GM12878 (cell line): ENCODE measurements at regions not wholly inside any gene's neighbourhood (a gene's known extent, or its start where the extent isn't known, plus 50 kb on each side); places are given as distances from the start of the nearest gene placed in this dataset.

Source experiments
- ATAC-seq: fragments of 200-7000 bp; cut with Tn5 transposase; 3 replicates; pipeline ENCODE4 v1.9.1; 2020; ENCODE audit warnings: mild to moderate bottlenecking, moderate library complexity
- BruUV-seq: library from RNA; stranded (reverse); fragments of 400-500 nt; replicated peaks from 2 replicates; lab custom pipeline; 2021; lab: Mats Ljungman, UMichigan
- CTCF ChIA-PET: fragments of 300-600 bp; sonication (Branson Sonifier 250); formaldehyde crosslinking; extraction: SDS; loops from one replicate; lab custom pipeline; 2021; ENCODE audit warnings: inconsistent platforms; lab: Yijun Ruan, JAX
- POLR2A ChIA-PET: fragments of 350-600 bp; formaldehyde crosslinking; extraction: SDS; loops from one replicate; lab custom pipeline; 2021; ENCODE audit warnings: inconsistent platforms; lab: Charles Lee
- RAD21 ChIA-PET: fragments of 300-600 bp; sonication (Branson Sonifier 250); formaldehyde crosslinking; loops from one replicate; lab custom pipeline; 2023; ENCODE audit warnings: antibody characterized with exemption; ENCODE audit not compliant: unreplicated experiment; lab: Charles Lee
- SMC1A ChIA-PET: fragments of 300-600 bp; sonication (Branson Sonifier 250); formaldehyde crosslinking; loops from one replicate; lab custom pipeline; 2023; ENCODE audit not compliant: unreplicated experiment, uncharacterized antibody; lab: Charles Lee
- DNase-seq: peaks from one replicate; pipeline ENCODE4 v3.0.0-alpha.2; 2011; ENCODE audit warnings: low read depth, low spot score
- FAIRE-seq: peaks from 3 replicates; lab custom pipeline; 2011; peaks lifted over from hg19 to GRCh38; lab: Jason Lieb, UNC
- H2AFZ ChIP-seq: 2 replicates; pipeline ENCODE4 v1.6.0; 2011; ENCODE audit warnings: low read depth, low read length, control low read depth; ENCODE audit not compliant: control insufficient read depth
- H3K27ac ChIP-seq: 2 replicates; pipeline ENCODE4 v1.5.1; 2011; ENCODE audit warnings: control low read depth; ENCODE audit not compliant: control insufficient read depth, insufficient read depth
- H3K27me3 ChIP-seq, 2 experiments: replicated peaks in 1 of 2; 2 replicates each; pipeline versions ENCODE4 v1.6.0 to v1.6.1; 2011; ENCODE audit warnings: low read length in 1 of 2; ENCODE audit not compliant: control insufficient read depth in 2 of 2, insufficient read depth in 2 of 2
- H3K36me3 ChIP-seq, 2 experiments: 2 replicates each; pipeline ENCODE4 v1.5.1; 2011; ENCODE audit warnings: low read length in 1 of 2; ENCODE audit not compliant: control insufficient read depth in 2 of 2, insufficient read depth in 2 of 2
- H3K4me1 ChIP-seq: 2 replicates; pipeline ENCODE4 v1.6.1; 2011; ENCODE audit warnings: mild to moderate bottlenecking, low read length, moderate library complexity, mixed read lengths; ENCODE audit not compliant: control insufficient read depth, insufficient read depth
- H3K4me2 ChIP-seq: 2 replicates; pipeline ENCODE4 v1.6.0; 2011; ENCODE audit warnings: control low read depth; ENCODE audit not compliant: control insufficient read depth, insufficient read depth
- H3K4me3 ChIP-seq: fragments of 200-600 bp; sonication (generic); 2 replicates; pipeline ENCODE4 v1.5.1; 2016
- H3K79me2 ChIP-seq: 2 replicates; pipeline ENCODE4 v1.6.0; 2011; ENCODE audit warnings: low read length; ENCODE audit not compliant: control insufficient read depth, insufficient read depth
- H3K9ac ChIP-seq: 2 replicates; pipeline ENCODE4 v1.8.0; 2011; ENCODE audit warnings: low read length, control low read depth, mixed read lengths; ENCODE audit not compliant: control insufficient read depth, insufficient read depth
- H3K9me3 ChIP-seq: replicated peaks from 3 replicates; pipeline ENCODE4 v1.5.1; 2011; ENCODE audit warnings: mild to moderate bottlenecking, low read length; ENCODE audit not compliant: control insufficient read depth, insufficient read depth
- H4K20me1 ChIP-seq: 2 replicates; pipeline ENCODE4 v1.6.0; 2011; ENCODE audit not compliant: control insufficient read depth, insufficient read depth
- ATF2 ChIP-seq: IDR thresholded peaks from 2 replicates; pipeline ENCODE4 v1.6.1; 2012; ENCODE audit warnings: low read length, inconsistent platforms
- ESRRA ChIP-seq: IDR thresholded peaks from 2 replicates; pipeline ENCODE4 v1.6.1; 2012; ENCODE audit warnings: mild to moderate bottlenecking, low read length, improper control_type of control experiment
- EZH2 ChIP-seq: IDR thresholded peaks from 2 replicates; pipeline ENCODE4 v1.6.1; 2012; ENCODE audit warnings: low read depth, mild to moderate bottlenecking, control low read depth, inconsistent platforms, low read length, borderline replicate concordance; ENCODE audit not compliant: control insufficient read depth
- HCFC1 ChIP-seq: fragments of 150-350 bp; IDR thresholded peaks from 2 replicates; pipeline ENCODE4 v1.6.1; 2014; ENCODE audit warnings: low read length
- IKZF2 ChIP-seq, 2 experiments: fragments of 450-650 bp; IDR thresholded peaks; 2 replicates each; pipeline ENCODE4 v1.6.1; 2017; ENCODE audit warnings: mild to moderate bottlenecking in 2 of 2, moderate library complexity in 2 of 2
- NR2C2 ChIP-seq: IDR thresholded peaks from 2 replicates; pipeline ENCODE4 v1.6.1; 2011; ENCODE audit warnings: borderline replicate concordance, low read depth; ENCODE audit not compliant: control insufficient read depth, insufficient read length
- POU2F2 ChIP-seq: IDR thresholded peaks from 3 replicates; pipeline ENCODE4 v1.6.1; 2011; ENCODE audit warnings: low read depth, mild to moderate bottlenecking, low read length, borderline replicate concordance
- RFX5 ChIP-seq: IDR thresholded peaks from 2 replicates; pipeline ENCODE4 v1.6.1; 2011; ENCODE audit warnings: low read depth, low read length, improper control_type of control experiment
- SMAD5 ChIP-seq: IDR thresholded peaks from 2 replicates; pipeline ENCODE4 v1.6.1; 2016; ENCODE audit warnings: antibody characterized with exemption, low read depth
- SPI1 ChIP-seq: IDR thresholded peaks from 2 replicates; pipeline ENCODE4 v1.6.1; 2011; ENCODE audit warnings: low read depth, mild to moderate bottlenecking, low read length, moderate library complexity, borderline replicate concordance; ENCODE audit not compliant: insufficient read depth
- USF2 ChIP-seq: IDR thresholded peaks from 2 replicates; pipeline ENCODE4 v1.6.1; 2011; ENCODE audit warnings: low read depth, low read length, improper control_type of control experiment, borderline replicate concordance
- ZBTB40 ChIP-seq: fragments of 450-650 bp; IDR thresholded peaks from 2 replicates; pipeline ENCODE4 v1.6.1; 2016; ENCODE audit warnings: mild to moderate bottlenecking, moderate library complexity, borderline replicate concordance
- ZNF217 ChIP-seq: fragments of 450-650 bp; IDR thresholded peaks from 2 replicates; pipeline ENCODE4 v1.6.1; 2017; ENCODE audit warnings: antibody characterized with exemption, mild to moderate bottlenecking
- ZZZ3 ChIP-seq: IDR thresholded peaks from 2 replicates; pipeline ENCODE4 v1.6.1; 2011; ENCODE audit warnings: low read depth; ENCODE audit not compliant: control insufficient read depth, insufficient read length
- WGBS: methylation state at CpG from one replicate; pipeline ENCODE4 v1.1.6; 2016; ENCODE audit warnings: low lambda C conversion rate; ENCODE audit not compliant: insufficient replicate concordance, insufficient coverage; ENCODE audit errors: missing lambda C conversion rate; 5-methylcytosine and 5-hydroxymethylcytosine counted together
- in situ Hi-C: fragments of 300-500 bp; cut with MboI; formaldehyde crosslinking; loops from 9 replicates; pipeline ENCODE4 v1.14.3; 2018; ENCODE audit warnings: mixed read lengths
- intact Hi-C: fragments of 100-400 bp; cut with micrococcal nuclease; formaldehyde crosslinking; loops from one replicate; pipeline ENCODE4 v1.14.2; 2022; ENCODE audit not compliant: unreplicated experiment

- TF ChIP-seq ZBTB40 = no peak
- no peak for TF ChIP-seq NR2C2
- TF ChIP-seq, all 136 proteins: peak for 0
Measured at GRCh38 chr5:173518856-173519255, 97.6 kb downstream of the BOD1 start (continued).

GRCh38 chr5:173517648-173518047, 98.8 kb downstream of the BOD1 start:
- TF ChIP-seq POU2F2 = no peak
- no peak for TF ChIP-seq RFX5
- no peak for TF ChIP-seq ZNF217
- TF ChIP-seq SMAD5 = no peak
- no peak for TF ChIP-seq ZZZ3
- TF ChIP-seq ATF2 = no peak
- no peak for TF ChIP-seq IKZF2 (IDR thresholded peaks at IDR 0.05)
- no peak for TF ChIP-seq USF2
- TF ChIP-seq SPI1 = no peak
- TF ChIP-seq EZH2 = no peak
- TF ChIP-seq ESRRA = no peak
- TF ChIP-seq HCFC1 = no peak
- Histone ChIP-seq H3K9ac (no peak overlapping the region), H3K9me3 (no peaks in the 10 kb centered on the region; the same call in 2 of the 3 replicates), H3K79me2 (no peaks in the 10 kb centered on the region), H3K36me3 (no peaks in the 10 kb centered on the region), H3K4me1 (peaks cover 9% of the 10 kb centered on the region; the same call in 1 of the 2 replicates), H3K4me2 (no peak overlapping the region), H2AFZ (no peak overlapping the region), H3K4me3 (no peak overlapping the region), H3K27me3 (no peaks in the 10 kb centered on the region; a peak in 1 of 4 replicates), H3K27ac (no peak overlapping the region), H4K20me1 (no peaks in the 10 kb centered on the region)
- 65% methylated on average over 3 of the region's 3 CpGs for WGBS
- DNase-seq (no peak), FAIRE-seq (no peak), ATAC-seq (no peak)
- ChIA-PET RAD21 (no interaction called here), CTCF (no interaction called here), SMC1A (no interaction called here), POLR2A (no interaction called here)
- intact Hi-C loops = no loop called here
- in situ Hi-C loops = no loop called here
- BruUV-seq = no TSS peak
